ENCODE measurements at regions not wholly inside any gene's neighbourhood (a gene's known extent, or its start where the extent isn't known, plus 50 kb on each side); places are given as distances from the start of the nearest gene placed in this dataset.
"Not testable (repeated sequence)": the region's sequence is repeated elsewhere in the genome, so short reads cannot be mapped to it uniquely, and the experiment has no call there.

- no peak for DNase-seq
Observed at GRCh38 chr2:13770279-13770678, 862.2 kb upstream of the LRATD1 start.

- no peak for DNase-seq
Observed at GRCh38 chr2:13779996-13780395, 852.5 kb upstream of the LRATD1 start.

GRCh38 chr2:13791019-13791547, 841.4 kb upstream of the LRATD1 start:
- no peak for DNase-seq

- DNase-seq: no peak
Observed at GRCh38 chr2:13806539-13806938, 826.0 kb upstream of the LRATD1 start.

- DNase-seq: no peak
Observed at GRCh38 chr2:13813236-13813635, 819.3 kb upstream of the LRATD1 start.

- no peak for DNase-seq
Observed at GRCh38 chr2:13818002-13818401, 814.5 kb upstream of the LRATD1 start.

GRCh38 chr2:13819896-13820295, 812.6 kb upstream of the LRATD1 start:
- DNase-seq: no peak

GRCh38 chr2:13821255-13821880, 811.1 kb upstream of the LRATD1 start:
- DNase-seq: no peak

GRCh38 chr2:13822365-13822764, 810.2 kb upstream of the LRATD1 start:
- no peak for DNase-seq

GRCh38 chr2:13826314-13826853, 806.1 kb upstream of the LRATD1 start:
- DNase-seq: no peak

- no peak for DNase-seq
Observed at GRCh38 chr2:13858626-13859025, 773.9 kb upstream of the LRATD1 start.

GRCh38 chr2:13868275-13868674, 764.2 kb upstream of the LRATD1 start:
- DNase-seq: not testable (repeated sequence)

- no peak for DNase-seq
Observed at GRCh38 chr2:13876491-13877037, 756.0 kb upstream of the LRATD1 start.

GRCh38 chr2:13877571-13877970, 754.9 kb upstream of the LRATD1 start:
- no peak for DNase-seq

- no peak for DNase-seq
Observed at GRCh38 chr2:13884291-13884976, 748.1 kb upstream of the LRATD1 start.

GRCh38 chr2:13901526-13901925, 731.0 kb upstream of the LRATD1 start:
- no peak for DNase-seq

- DNase-seq: no peak
Observed at GRCh38 chr2:13905831-13906230, 726.7 kb upstream of the LRATD1 start.

GRCh38 chr2:13916066-13916465, 716.5 kb upstream of the LRATD1 start:
- DNase-seq: no peak

- DNase-seq: no peak
Observed at GRCh38 chr2:13917958-13918357, 714.6 kb upstream of the LRATD1 start.

GRCh38 chr2:13919981-13920382, 712.5 kb upstream of the LRATD1 start:
- DNase-seq: no peak

- DNase-seq: no peak
Observed at GRCh38 chr2:13921245-13921644, 711.3 kb upstream of the LRATD1 start.

GRCh38 chr2:13923823-13924222, 708.7 kb upstream of the LRATD1 start:
- no peak for DNase-seq

- DNase-seq: no peak
Observed at GRCh38 chr2:13942111-13942510, 690.4 kb upstream of the LRATD1 start.

- no peak for DNase-seq
Observed at GRCh38 chr2:13950761-13951160, 681.8 kb upstream of the LRATD1 start.

Data from SIG-M5 (cell line).